ENCODE measurements at regions not wholly inside any gene's neighbourhood (a gene's known extent, or its start where the extent isn't known, plus 50 kb on each side); places are given as distances from the start of the nearest gene placed in this dataset.

DNA sequence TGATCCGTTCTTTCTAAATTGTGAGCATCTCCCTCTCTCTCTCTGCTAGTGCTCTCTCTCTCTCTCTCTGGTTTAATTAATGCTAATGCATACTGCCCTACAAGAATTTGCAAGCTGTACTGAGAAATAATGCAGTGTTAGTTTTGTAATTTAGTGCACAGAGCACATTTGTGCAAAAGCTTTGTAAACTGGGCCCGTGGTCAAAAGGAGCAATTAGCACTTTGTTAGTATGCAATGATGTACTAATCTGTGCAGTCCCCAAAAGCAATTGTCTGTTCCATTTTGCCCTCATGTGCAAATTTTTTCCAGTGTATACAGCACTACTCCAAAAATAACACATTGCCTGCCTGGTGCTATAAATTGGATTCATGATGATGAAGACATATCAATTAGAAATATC is 184.6 kb upstream of the CMC1 start:
- TF ChIP-seq, protein P1, sequence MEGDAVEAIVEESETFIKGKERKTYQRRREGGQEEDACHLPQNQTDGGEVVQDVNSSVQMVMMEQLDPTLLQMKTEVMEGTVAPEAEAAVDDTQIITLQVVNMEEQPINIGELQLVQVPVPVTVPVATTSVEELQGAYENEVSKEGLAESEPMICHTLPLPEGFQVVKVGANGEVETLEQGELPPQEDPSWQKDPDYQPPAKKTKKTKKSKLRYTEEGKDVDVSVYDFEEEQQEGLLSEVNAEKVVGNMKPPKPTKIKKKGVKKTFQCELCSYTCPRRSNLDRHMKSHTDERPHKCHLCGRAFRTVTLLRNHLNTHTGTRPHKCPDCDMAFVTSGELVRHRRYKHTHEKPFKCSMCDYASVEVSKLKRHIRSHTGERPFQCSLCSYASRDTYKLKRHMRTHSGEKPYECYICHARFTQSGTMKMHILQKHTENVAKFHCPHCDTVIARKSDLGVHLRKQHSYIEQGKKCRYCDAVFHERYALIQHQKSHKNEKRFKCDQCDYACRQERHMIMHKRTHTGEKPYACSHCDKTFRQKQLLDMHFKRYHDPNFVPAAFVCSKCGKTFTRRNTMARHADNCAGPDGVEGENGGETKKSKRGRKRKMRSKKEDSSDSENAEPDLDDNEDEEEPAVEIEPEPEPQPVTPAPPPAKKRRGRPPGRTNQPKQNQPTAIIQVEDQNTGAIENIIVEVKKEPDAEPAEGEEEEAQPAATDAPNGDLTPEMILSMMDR (IDR thresholded peaks at IDR 0.05; ENCODE audit: borderline replicate concordance, extremely low read depth, low read length, poor library complexity, severe bottlenecking): no peak
- TF ChIP-seq EZH2 (IDR thresholded peaks at IDR 0.05; ENCODE audit: borderline replicate concordance, low read depth, low read length, severe bottlenecking): no peak

All from DND-41 (cell line).